GM12891 (cell line): ENCODE measurements at regions not wholly inside any gene's neighbourhood (a gene's known extent, or its start where the extent isn't known, plus 50 kb on each side); places are given as distances from the start of the nearest gene placed in this dataset.
"Not testable (repeated sequence)": the region's sequence is repeated elsewhere in the genome, so short reads cannot be mapped to it uniquely, and the experiment has no call there.

Source experiments
- DNase-seq: peaks from one replicate; pipeline ENCODE4 v3.0.0; 2011; ENCODE audit warnings: low spot score; ENCODE audit not compliant: insufficient read length
- FAIRE-seq: peaks from 2 replicates; lab custom pipeline; 2011; peaks lifted over from hg19 to GRCh38; lab: Jason Lieb, UNC
- PAX5 ChIP-seq: IDR thresholded peaks from 2 replicates; pipeline ENCODE4 v1.6.1; 2011; ENCODE audit warnings: low read length, moderate library complexity, mild to moderate bottlenecking; ENCODE audit not compliant: insufficient read depth, severe bottlenecking
- POLR2A ChIP-seq: IDR thresholded peaks from 2 replicates; pipeline ENCODE4 v1.6.1; 2011; ENCODE audit warnings: low read depth, low read length, control low read depth
- POLR2AphosphoS5 ChIP-seq: IDR thresholded peaks from 2 replicates; pipeline ENCODE4 v1.6.1; 2011; ENCODE audit warnings: low read depth, low read length, control low read depth
- POU2F2 ChIP-seq: IDR thresholded peaks from 2 replicates; pipeline ENCODE4 v1.6.1; 2011; ENCODE audit warnings: low read depth, mild to moderate bottlenecking, control low read depth, low read length, moderate library complexity
- SPI1 ChIP-seq: IDR thresholded peaks from 2 replicates; pipeline ENCODE4 v1.6.1; 2011; ENCODE audit warnings: low read depth, low read length, control low read depth
- TAF1 ChIP-seq: IDR thresholded peaks from 2 replicates; pipeline ENCODE4 v1.6.1; 2011; ENCODE audit warnings: low read depth, low read length, control low read depth

- TF ChIP-seq POLR2A (no peak), PAX5 (no peak), POU2F2 (no peak), SPI1 (no peak), TAF1 (no peak), POLR2AphosphoS5 (no peak)
- FAIRE-seq, result no peak
- DNase-seq, result no peak
Observed at GRCh38 chr9:80691229-80691628, 998.1 kb downstream of the TLE1 start.

DNA sequence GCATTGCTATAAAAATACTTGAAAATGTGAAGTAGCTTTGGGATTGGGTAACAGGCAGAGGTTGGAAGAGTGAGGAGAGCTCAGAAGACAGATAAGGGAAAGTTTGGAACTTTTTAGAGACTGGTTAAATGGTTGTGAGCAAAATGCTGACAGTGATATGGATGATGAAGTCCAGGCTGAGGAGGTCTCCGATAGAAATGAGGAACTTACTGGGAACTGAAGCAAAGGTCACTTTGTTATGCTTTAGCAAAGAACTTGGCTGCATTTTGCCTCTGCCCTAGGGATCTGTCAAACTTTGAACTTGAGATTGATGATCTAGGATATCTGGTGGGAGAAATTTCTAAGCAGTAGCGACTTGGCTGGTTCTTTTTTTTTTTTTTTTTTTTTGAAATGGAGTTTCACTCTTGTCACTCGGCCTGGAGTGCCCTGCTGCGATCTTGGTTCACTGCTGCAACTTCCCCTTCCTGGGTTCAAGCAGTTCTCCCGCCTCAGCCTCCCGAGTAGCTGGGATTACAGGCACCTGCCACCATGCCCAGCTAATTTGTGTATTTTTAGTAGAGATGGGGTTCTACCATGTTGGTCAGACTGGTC, 998.9 kb downstream of the TLE1 start:
- DNase-seq (no peak), FAIRE-seq (no peak)
- TF ChIP-seq POU2F2, result no peak
- TF ChIP-seq SPI1, result no peak
- no peak for TF ChIP-seq PAX5
- no peak for TF ChIP-seq POLR2A
- no peak for TF ChIP-seq POLR2AphosphoS5
- no peak for TF ChIP-seq TAF1

DNA sequence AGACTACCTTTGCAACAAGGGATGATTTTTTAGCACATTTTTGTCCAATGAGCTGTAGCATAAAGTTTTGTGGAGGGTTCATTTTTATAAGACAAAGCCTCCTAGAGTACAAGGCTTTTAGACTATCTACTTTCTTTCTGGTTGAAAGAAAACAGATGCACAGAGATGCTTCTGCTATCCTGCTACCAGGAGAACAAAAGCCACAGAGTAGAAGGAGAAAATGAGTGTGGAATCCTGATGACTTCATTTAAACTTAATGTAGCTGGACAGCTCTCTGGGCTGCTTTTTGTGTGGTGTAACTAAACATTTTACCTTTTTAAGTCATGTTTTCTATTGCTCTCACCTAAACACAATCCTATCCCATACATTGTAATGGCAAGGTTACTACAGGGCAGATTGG, 1009.4 kb downstream of the TLE1 start:
- no peak for FAIRE-seq
- no peak for TF ChIP-seq SPI1
- TF ChIP-seq POLR2A, result no peak
- no peak for TF ChIP-seq PAX5
- TF ChIP-seq TAF1, result no peak
- TF ChIP-seq POU2F2, result no peak
- no peak for TF ChIP-seq POLR2AphosphoS5
- no peak for DNase-seq

DNA sequence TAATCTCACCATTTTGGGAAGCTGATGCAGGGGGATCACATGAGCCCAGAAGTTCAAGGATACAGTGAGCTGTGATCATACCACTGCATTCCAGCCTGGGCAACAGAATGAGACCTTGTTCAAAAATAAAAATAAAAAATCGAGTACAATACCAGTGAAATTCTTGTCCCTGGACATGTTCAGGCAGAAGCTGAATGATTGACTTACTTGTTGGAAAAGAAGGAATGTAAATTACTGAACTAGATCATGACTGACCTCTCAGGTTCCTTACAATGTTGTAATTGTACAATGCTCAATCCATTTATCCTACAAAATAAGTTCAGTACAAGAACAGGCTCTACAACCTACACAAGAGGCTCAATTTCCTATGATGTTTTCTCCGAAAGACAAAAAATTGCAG, 1010.4 kb downstream of the TLE1 start:
- no peak for FAIRE-seq
- no peak for TF ChIP-seq SPI1
- TF ChIP-seq POU2F2, result no peak
- TF ChIP-seq PAX5, result no peak
- TF ChIP-seq POLR2A, result no peak
- TF ChIP-seq TAF1, result no peak
- TF ChIP-seq POLR2AphosphoS5, result no peak
- DNase-seq, result no peak

- DNase-seq, result no peak
- no peak for TF ChIP-seq TAF1
- TF ChIP-seq PAX5, result no peak
- TF ChIP-seq SPI1, result no peak
- no peak for TF ChIP-seq POLR2AphosphoS5
- no peak for TF ChIP-seq POLR2A
- no peak for TF ChIP-seq POU2F2
- no peak for FAIRE-seq
Observed at GRCh38 chr9:80673496-80673895, 1015.9 kb downstream of the TLE1 start.

DNA sequence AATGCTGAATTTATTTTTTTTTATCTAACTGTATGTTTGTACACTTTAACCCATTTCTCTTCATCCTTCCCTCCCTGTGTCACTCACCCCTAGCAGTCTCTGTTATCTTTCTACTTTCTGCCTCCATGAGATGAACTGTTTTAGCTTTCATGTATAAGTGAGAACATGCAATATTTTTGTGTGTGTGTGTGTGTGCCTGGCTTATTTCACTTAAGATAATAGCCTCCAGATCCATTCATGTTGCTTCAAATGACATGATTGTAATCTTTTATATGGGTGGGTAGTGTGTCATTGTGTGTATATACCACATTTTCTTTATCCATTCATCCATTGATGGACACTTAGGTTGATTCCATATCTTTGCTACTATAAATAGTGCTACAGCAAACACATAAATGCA, 1023.9 kb downstream of the TLE1 start:
- FAIRE-seq (no peak), DNase-seq (no peak)

DNA sequence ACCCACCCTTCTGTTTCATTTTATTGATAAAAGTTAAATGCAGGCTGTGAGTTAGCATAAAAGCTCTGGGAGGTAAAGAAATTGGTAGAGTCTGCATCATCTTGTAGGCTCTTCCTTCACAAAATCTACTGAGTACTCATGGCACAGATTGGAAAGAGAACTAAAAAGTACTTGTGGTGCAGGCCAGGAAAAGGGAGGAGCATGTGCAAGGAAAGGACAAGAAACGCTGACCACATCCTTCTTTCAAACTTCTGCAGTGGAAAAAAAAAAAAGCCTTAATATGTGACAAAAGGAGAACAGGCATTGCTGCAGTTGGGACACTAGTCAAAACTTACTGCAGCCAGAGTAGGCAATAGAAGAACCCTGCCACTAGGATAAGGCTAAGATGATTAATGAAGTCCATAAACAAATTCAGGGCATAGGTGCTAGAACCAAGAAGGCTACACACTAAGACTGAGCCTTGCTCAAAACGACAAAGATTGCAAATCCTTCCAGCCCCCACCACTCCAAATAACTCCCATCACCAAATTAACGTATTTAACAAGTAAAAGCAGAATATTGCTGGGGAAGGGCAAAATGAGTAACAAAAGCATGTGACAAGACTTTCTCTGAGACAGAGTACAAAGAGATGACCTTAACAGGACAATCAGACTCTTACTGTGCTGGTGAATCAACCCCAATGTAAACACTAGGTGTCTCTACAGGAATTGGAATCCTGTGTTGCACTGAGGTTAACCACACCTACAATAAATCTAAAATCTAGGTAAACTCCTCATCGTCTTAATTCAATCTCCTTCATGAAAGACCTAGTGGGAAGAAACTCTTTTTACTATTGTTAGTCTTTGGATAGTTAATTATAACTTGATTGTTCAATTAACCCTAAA, 1024.8 kb downstream of the TLE1 start:
- TF ChIP-seq POU2F2 (no peak), PAX5 (no peak), POLR2A (no peak), POLR2AphosphoS5 (no peak), SPI1 (no peak), TAF1 (no peak)
- no peak for FAIRE-seq
- DNase-seq, result no peak

More for the DNA sequence above, 1023.9 kb downstream of the TLE1 start:
- TF ChIP-seq POLR2AphosphoS5, result no peak

- not testable (repeated sequence) for DNase-seq, FAIRE-seq
Observed at GRCh38 chr9:80659751-80660150, 1029.6 kb downstream of the TLE1 start.

GRCh38 chr9:80651044-80651443, 1038.3 kb downstream of the TLE1 start:
- FAIRE-seq, result no peak
- DNase-seq, result no peak
- TF ChIP-seq TAF1 (no peak), PAX5 (no peak), SPI1 (no peak), POU2F2 (no peak), POLR2A (no peak), POLR2AphosphoS5 (no peak)

DNA sequence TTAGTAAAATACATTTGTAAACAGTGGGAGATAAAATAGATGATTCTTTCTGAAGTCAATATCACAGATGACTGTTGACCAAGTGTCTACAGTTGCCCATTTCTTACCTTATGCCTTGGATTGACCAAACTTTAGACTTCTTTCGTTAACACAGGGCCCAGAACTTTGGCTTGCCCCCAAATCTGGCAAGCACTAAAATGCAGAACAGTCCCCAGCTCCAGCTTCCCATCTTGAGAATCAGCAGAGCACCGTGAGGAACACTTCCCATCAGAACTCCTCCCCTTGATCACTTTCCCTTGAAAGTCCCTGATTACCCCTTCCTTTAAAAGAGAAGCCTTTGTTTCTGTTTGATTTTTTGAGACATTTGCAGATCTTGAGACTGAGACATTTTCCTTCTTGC, 1039.9 kb downstream of the TLE1 start:
- DNase-seq (no peak), FAIRE-seq (no peak)
- TF ChIP-seq PAX5, result no peak
- no peak for TF ChIP-seq POU2F2
- no peak for TF ChIP-seq TAF1
- TF ChIP-seq POLR2A, result no peak
- TF ChIP-seq POLR2AphosphoS5, result no peak
- TF ChIP-seq SPI1, result no peak
